Pancreas (tissue), 10 donors: ENCODE measurements at regions not wholly inside any gene's neighbourhood (a gene's known extent, or its start where the extent isn't known, plus 50 kb on each side); places are given as distances from the start of the nearest gene placed in this dataset.

Experiments
- ATAC-seq, 4 donors: fragments of 200-7000 bp; cut with Tn5 transposase; one replicate each; pipeline versions ENCODE4 v1.8.0 to v1.9.1; 2020; ENCODE audit warnings: mild to moderate bottlenecking in 4 of 4, moderate library complexity in 4 of 4
- DNase-seq, 6 donors: peaks; one replicate each; pipeline ENCODE4 v3.0.0-alpha.2; 2020
- FAIRE-seq: peaks from 2 replicates; lab custom pipeline; 2012; peaks lifted over from hg19 to GRCh38; lab: Jason Lieb, UNC
- H3K27ac ChIP-seq, 4 donors: fragments of 200-600 bp; sonication (generic); 1 replicate in 3 of 4; 2 replicates in 1 of 4; pipeline versions ENCODE4 v1.5.0 to v1.8.0; 2020
- H3K27me3 ChIP-seq, 4 donors: fragments of 200-600 bp; one replicate each; pipeline ENCODE4 v1.8.0; 2021
- H3K36me3 ChIP-seq, 3 donors: fragments of 200-600 bp; sonication (generic) in 1 of 3; one replicate each; pipeline versions ENCODE4 v1.5.0 to v1.8.0; 2020 to 2021
- H3K4me1 ChIP-seq, 3 donors: fragments of 200-600 bp; one replicate each; pipeline ENCODE4 v1.8.0; 2021
- H3K4me3 ChIP-seq, 4 donors: fragments of 200-600 bp; sonication (generic) in 2 of 4; one replicate each; pipeline versions ENCODE4 v1.5.0 to v1.8.0; 2020 to 2021
- H3K9me3 ChIP-seq, 4 donors: fragments of 200-600 bp; one replicate each; pipeline ENCODE4 v1.8.0; 2021
- WGBS, 2 donors: extraction: QIAGEN DNeasy Blood & Tissue Kit; methylation state at CpG; one replicate each; pipeline ENCODE4 v1.1.7; 2013; 5-methylcytosine and 5-hydroxymethylcytosine counted together
- intact Hi-C, 3 donors: fragments of 100-400 bp; cut with DNase I; formaldehyde crosslinking; loops; one replicate each; pipeline versions ENCODE4 v1.11.1 to v1.14.2; 2022
- TF ChIP-seq, protein P1 (sequence below), 4 donors: fragments of 200-600 bp; sonication (generic) in 3 of 4; IDR thresholded peaks; one replicate each; pipeline versions ENCODE4 v1.5.0 to v1.8.0; 2021; ENCODE audit warnings: antibody characterized with exemption in 4 of 4
- donor health status: healthy with polysubstance abuse.
- donor health status: DM: no; HTN: no; CAD: no; lungs with moderate emphysema.
- donor health status: DM: no; HTN: no; CAD: no.
- donor health status: control.
- donor health status: control.
- donor health status: Bipolar disorder and iron deficiency.
- donor health status: DM: yes; HTN: yes; CAD: no.
- donor health status: DM: no; HTN: no; CAD: no.
- donor health status: DM: no; HTN: no; CAD: no.
- donor health status: DM: yes; HTN: yes; CAD: no.

DNA sequence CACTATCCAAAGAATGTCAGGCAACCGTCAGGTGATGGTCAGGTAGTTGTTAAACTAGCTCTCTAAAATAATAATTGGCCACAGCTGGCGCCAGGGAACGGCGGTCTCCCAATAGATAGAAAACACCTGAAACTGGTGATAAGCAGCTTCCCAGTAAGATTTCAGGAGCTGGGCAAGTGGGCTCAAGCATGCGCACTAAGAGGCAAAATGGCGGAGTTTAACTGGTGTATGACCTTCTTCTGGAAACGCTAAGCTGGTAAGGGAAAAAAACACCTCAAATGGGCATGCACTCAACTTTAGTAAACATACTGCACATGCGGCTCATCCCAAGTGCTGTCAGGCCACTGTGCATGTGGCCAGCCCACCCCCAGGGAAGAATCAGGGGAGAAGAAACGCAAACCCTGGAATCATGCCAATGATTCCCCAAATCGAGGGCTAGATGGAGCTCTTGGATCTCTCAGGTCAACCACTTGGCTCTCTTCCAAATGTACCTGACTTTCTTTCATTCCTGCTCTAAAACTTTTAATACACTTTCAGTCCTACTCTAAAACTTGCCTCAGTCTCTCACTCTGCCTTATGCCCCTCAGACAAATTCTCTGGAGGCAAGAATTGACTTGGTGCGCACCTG lies 195.0 kb downstream of the ZNF621 start:
- WGBS, 2 donors, result 49 to 62% methylated on average over 11 of the region's 11 CpGs
- Histone ChIP-seq H3K27ac (no peak overlapping the region), H3K4me1 (no peaks in the 10 kb centered on the region), H3K9me3 (no peaks in the 10 kb centered on the region), H3K36me3 (no peaks in the 10 kb centered on the region), H3K4me3 (no peak overlapping the region), H3K27me3 (no peaks in the 10 kb centered on the region)
- intact Hi-C loops, result no loop called here
- ATAC-seq (peak; percentile 50 to 81 (median 74)), FAIRE-seq (no peak), DNase-seq (peak in 3 of 6 donors; percentile 19 to 56 (median 32))
- TF ChIP-seq, protein P1, sequence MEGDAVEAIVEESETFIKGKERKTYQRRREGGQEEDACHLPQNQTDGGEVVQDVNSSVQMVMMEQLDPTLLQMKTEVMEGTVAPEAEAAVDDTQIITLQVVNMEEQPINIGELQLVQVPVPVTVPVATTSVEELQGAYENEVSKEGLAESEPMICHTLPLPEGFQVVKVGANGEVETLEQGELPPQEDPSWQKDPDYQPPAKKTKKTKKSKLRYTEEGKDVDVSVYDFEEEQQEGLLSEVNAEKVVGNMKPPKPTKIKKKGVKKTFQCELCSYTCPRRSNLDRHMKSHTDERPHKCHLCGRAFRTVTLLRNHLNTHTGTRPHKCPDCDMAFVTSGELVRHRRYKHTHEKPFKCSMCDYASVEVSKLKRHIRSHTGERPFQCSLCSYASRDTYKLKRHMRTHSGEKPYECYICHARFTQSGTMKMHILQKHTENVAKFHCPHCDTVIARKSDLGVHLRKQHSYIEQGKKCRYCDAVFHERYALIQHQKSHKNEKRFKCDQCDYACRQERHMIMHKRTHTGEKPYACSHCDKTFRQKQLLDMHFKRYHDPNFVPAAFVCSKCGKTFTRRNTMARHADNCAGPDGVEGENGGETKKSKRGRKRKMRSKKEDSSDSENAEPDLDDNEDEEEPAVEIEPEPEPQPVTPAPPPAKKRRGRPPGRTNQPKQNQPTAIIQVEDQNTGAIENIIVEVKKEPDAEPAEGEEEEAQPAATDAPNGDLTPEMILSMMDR (IDR thresholded peaks at IDR 0.05), result peak in 3 of 4 donors; percentile 29 to 52 (median 40)

GRCh38 chr3:40720341-40720740 lies 195.6 kb downstream of the ZNF621 start:
- Histone ChIP-seq H3K27me3 (no peaks in the 10 kb centered on the region), H3K27ac (no peak overlapping the region), H3K4me3 (no peak overlapping the region), H3K36me3 (no peaks in the 10 kb centered on the region), H3K9me3 (no peaks in the 10 kb centered on the region), H3K4me1 (no peaks in the 10 kb centered on the region)
- DNase-seq (no peak), ATAC-seq (no peak), FAIRE-seq (no peak)
- WGBS, 2 donors, result 73% methylated on average over 4 of the region's 4 CpGs
- intact Hi-C loops, result no loop called here
- TF ChIP-seq, protein P1 (IDR thresholded peaks at IDR 0.05), result no peak

GRCh38 chr3:40720863-40721262 lies 196.1 kb downstream of the ZNF621 start:
- H3K4me1 ChIP-seq, result no peaks in the 10 kb centered on the region
- FAIRE-seq (no peak), DNase-seq (no peak), ATAC-seq (no peak)
- H3K9me3 ChIP-seq, result no peaks in the 10 kb centered on the region
- no peaks in the 10 kb centered on the region for H3K36me3 ChIP-seq
- H3K27ac ChIP-seq, result no peak overlapping the region
- TF ChIP-seq, protein P1 (IDR thresholded peaks at IDR 0.05), result no peak
- H3K4me3 ChIP-seq, result no peak overlapping the region
- intact Hi-C loops, result no loop called here
- 87 to 89% methylated on average over 3 of the region's 3 CpGs for WGBS, 2 donors
- no peaks in the 10 kb centered on the region for H3K27me3 ChIP-seq

GRCh38 chr3:40723083-40723660 lies 198.4 kb downstream of the ZNF621 start:
- H3K4me1 ChIP-seq, result no peaks in the 10 kb centered on the region

GRCh38 chr3:40725031-40725430 lies 200.3 kb downstream of the ZNF621 start:
- no peak overlapping the region for H3K4me3 ChIP-seq
- DNase-seq, result no peak
- TF ChIP-seq, protein P1 (IDR thresholded peaks at IDR 0.05), result no peak
- no peaks in the 10 kb centered on the region for H3K4me1 ChIP-seq
- no peaks in the 10 kb centered on the region for H3K27me3 ChIP-seq
- H3K27ac ChIP-seq, result no peak overlapping the region
- intact Hi-C loops, result no loop called here
- no peak for FAIRE-seq
- no peaks in the 10 kb centered on the region for H3K9me3 ChIP-seq
- ATAC-seq, result no peak
- no peaks in the 10 kb centered on the region for H3K36me3 ChIP-seq

More at GRCh38 chr3:40723083-40723660, 198.4 kb downstream of the ZNF621 start:
- H3K36me3 ChIP-seq, result no peaks in the 10 kb centered on the region
- no peak for FAIRE-seq
- no peak for DNase-seq
- H3K27me3 ChIP-seq, result no peaks in the 10 kb centered on the region
- TF ChIP-seq, protein P1 (IDR thresholded peaks at IDR 0.05), result no peak
- no peak for ATAC-seq
- no peak overlapping the region for H3K27ac ChIP-seq
- intact Hi-C loops, result no loop called here
- no peak overlapping the region for H3K4me3 ChIP-seq
- no peaks in the 10 kb centered on the region for H3K9me3 ChIP-seq
